Osteoblast (primary cell): ENCODE measurements at regions not wholly inside any gene's neighbourhood (a gene's known extent, or its start where the extent isn't known, plus 50 kb on each side); places are given as distances from the start of the nearest gene placed in this dataset.

Source experiments
- DNase-seq: peaks from one replicate; pipeline ENCODE4 v3.0.0; 2011; ENCODE audit warnings: low spot score, mixed read lengths; ENCODE audit not compliant: insufficient read length; ENCODE audit errors: missing footprints
- H2AFZ ChIP-seq: 2 replicates; pipeline ENCODE4 v1.6.0; 2011; ENCODE audit warnings: mild to moderate bottlenecking, low read length
- H3K27ac ChIP-seq: 2 replicates; pipeline ENCODE4 v1.5.1; 2011; ENCODE audit warnings: mild to moderate bottlenecking, low read depth, low read length, moderate library complexity
- H3K27me3 ChIP-seq: 2 replicates; pipeline ENCODE4 v1.6.0; 2012; ENCODE audit warnings: mild to moderate bottlenecking, control low read depth, inconsistent platforms, low read length, moderate library complexity; ENCODE audit not compliant: insufficient read depth
- H3K36me3 ChIP-seq: 2 replicates; pipeline ENCODE4 v1.5.1; 2011; ENCODE audit warnings: mild to moderate bottlenecking, low read length, control low read depth, moderate library complexity; ENCODE audit not compliant: insufficient read depth
- H3K4me1 ChIP-seq: 2 replicates; pipeline ENCODE4 v1.5.1; 2011; ENCODE audit warnings: mild to moderate bottlenecking, low read length, control low read depth, moderate library complexity; ENCODE audit not compliant: insufficient read depth
- H3K4me2 ChIP-seq: 2 replicates; pipeline ENCODE4 v1.6.0; 2011; ENCODE audit warnings: mild to moderate bottlenecking, low read length; ENCODE audit not compliant: insufficient read depth
- H3K4me3 ChIP-seq: fragments of 200-600 bp; sonication (generic); 3 replicates; pipeline ENCODE4 v1.5.1; 2012; ENCODE audit warnings: mild to moderate bottlenecking, low read length, inconsistent platforms; ENCODE audit not compliant: insufficient read depth
- H3K79me2 ChIP-seq: 2 replicates; pipeline ENCODE4 v1.6.0; 2012; ENCODE audit warnings: mild to moderate bottlenecking, low read length, control low read depth, inconsistent platforms; ENCODE audit not compliant: insufficient read depth
- H3K9me3 ChIP-seq: 2 replicates; pipeline ENCODE4 v1.5.1; 2011; ENCODE audit warnings: low read depth, low read length, control low read depth
- H4K20me1 ChIP-seq: 2 replicates; pipeline ENCODE4 v1.6.0; 2012; ENCODE audit warnings: mild to moderate bottlenecking, low read length, control low read depth; ENCODE audit not compliant: insufficient read depth
- TF ChIP-seq, protein P1 (sequence below): IDR thresholded peaks from 2 replicates; pipeline ENCODE4 v1.5.1; 2011; ENCODE audit warnings: mild to moderate bottlenecking, low read depth, low read length, moderate library complexity; ENCODE audit errors: extremely low read depth

DNA sequence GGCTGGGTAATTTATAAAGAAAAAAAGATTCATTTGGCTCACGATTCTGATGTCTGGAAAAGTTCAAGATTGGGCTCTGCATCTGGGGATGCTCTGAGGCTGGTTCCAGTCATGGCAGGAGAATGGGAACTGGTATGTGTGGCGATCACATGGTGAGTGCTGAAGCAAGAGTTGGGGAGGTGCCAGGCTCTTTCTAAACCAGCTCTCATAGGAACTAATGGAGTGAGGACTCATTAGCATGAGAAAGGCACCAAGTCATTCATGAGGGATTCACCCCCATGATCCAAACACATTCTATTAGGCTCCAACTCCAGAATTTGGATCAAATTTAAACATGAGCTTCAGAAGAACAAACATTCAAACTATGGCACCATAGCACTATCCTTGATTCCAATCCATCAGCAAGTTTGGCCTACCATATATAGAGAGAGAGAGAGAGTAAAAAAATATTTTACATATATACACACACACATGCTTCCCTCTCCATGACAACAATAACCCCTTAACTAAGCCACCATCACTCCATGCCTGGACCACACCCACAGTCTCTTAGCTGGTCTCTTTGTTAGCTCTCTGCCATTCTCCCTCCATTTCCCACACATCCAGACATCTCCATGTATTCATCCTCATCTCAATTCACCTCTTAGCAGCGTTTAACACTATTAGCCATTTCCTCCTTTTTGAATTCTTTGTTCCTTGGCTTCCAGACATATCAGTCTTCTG is 57.9 kb downstream of the NPY start:
- TF ChIP-seq, protein P1, sequence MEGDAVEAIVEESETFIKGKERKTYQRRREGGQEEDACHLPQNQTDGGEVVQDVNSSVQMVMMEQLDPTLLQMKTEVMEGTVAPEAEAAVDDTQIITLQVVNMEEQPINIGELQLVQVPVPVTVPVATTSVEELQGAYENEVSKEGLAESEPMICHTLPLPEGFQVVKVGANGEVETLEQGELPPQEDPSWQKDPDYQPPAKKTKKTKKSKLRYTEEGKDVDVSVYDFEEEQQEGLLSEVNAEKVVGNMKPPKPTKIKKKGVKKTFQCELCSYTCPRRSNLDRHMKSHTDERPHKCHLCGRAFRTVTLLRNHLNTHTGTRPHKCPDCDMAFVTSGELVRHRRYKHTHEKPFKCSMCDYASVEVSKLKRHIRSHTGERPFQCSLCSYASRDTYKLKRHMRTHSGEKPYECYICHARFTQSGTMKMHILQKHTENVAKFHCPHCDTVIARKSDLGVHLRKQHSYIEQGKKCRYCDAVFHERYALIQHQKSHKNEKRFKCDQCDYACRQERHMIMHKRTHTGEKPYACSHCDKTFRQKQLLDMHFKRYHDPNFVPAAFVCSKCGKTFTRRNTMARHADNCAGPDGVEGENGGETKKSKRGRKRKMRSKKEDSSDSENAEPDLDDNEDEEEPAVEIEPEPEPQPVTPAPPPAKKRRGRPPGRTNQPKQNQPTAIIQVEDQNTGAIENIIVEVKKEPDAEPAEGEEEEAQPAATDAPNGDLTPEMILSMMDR: no peak
- Histone ChIP-seq H3K4me3 (no peak overlapping the region), H4K20me1 (no peaks in the 10 kb centered on the region), H3K27me3 (no peaks in the 10 kb centered on the region), H3K36me3 (no peaks in the 10 kb centered on the region), H3K4me1 (no peaks in the 10 kb centered on the region), H3K9me3 (no peaks in the 10 kb centered on the region), H3K79me2 (no peaks in the 10 kb centered on the region), H3K4me2 (no peak overlapping the region), H3K27ac (no peak overlapping the region), H2AFZ (no peak overlapping the region)
- DNase-seq: no peak

GRCh38 chr7:24343614-24344013 is 59.6 kb downstream of the NPY start:
- no peak overlapping the region for H2AFZ ChIP-seq
- H3K27ac ChIP-seq: no peak overlapping the region
- no peak for DNase-seq
- H4K20me1 ChIP-seq: no peaks in the 10 kb centered on the region
- H3K9me3 ChIP-seq: no peaks in the 10 kb centered on the region
- no peaks in the 10 kb centered on the region for H3K79me2 ChIP-seq
- H3K4me1 ChIP-seq: no peaks in the 10 kb centered on the region
- H3K4me2 ChIP-seq: no peak overlapping the region
- TF ChIP-seq, protein P1: no peak
- H3K27me3 ChIP-seq: no peaks in the 10 kb centered on the region
- no peak overlapping the region for H3K4me3 ChIP-seq
- no peaks in the 10 kb centered on the region for H3K36me3 ChIP-seq

DNA sequence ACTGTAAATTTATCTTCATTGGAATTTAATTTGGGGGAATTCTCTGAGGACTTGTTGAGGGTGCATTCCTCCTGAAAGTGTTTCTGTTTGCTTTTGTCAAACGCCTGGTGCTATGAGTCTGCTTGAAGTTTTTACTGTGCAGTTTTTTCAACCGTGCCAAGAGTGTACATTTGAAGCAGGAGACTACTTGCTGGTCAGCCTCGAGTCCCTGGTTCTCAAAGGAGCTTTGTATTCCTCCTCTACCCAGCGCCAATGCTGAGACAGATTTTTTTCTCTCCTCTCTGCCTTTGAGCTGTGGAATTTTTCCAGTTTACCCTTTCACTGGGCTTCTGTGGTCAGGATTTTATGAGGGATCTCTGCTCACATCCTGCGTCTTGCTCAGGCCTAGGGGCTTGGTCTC is 62.1 kb downstream of the NPY start:
- H3K4me1 ChIP-seq: no peaks in the 10 kb centered on the region
- H2AFZ ChIP-seq: no peak overlapping the region
- H3K9me3 ChIP-seq: no peaks in the 10 kb centered on the region
- H3K27ac ChIP-seq: no peak overlapping the region
- H4K20me1 ChIP-seq: no peaks in the 10 kb centered on the region
- no peak overlapping the region for H3K4me2 ChIP-seq
- TF ChIP-seq, protein P1: no peak
- no peaks in the 10 kb centered on the region for H3K27me3 ChIP-seq
- no peaks in the 10 kb centered on the region for H3K36me3 ChIP-seq
- no peaks in the 10 kb centered on the region for H3K79me2 ChIP-seq
- no peak overlapping the region for H3K4me3 ChIP-seq
- no peak for DNase-seq

- H2AFZ ChIP-seq: no peak overlapping the region
- no peaks in the 10 kb centered on the region for H4K20me1 ChIP-seq
- H3K36me3 ChIP-seq: no peaks in the 10 kb centered on the region
- H3K79me2 ChIP-seq: no peaks in the 10 kb centered on the region
- no peaks in the 10 kb centered on the region for H3K9me3 ChIP-seq
- no peaks in the 10 kb centered on the region for H3K27me3 ChIP-seq
- no peak for DNase-seq
- H3K27ac ChIP-seq: no peak overlapping the region
- no peaks in the 10 kb centered on the region for H3K4me1 ChIP-seq
- TF ChIP-seq, protein P1: no peak
- H3K4me3 ChIP-seq: no peak overlapping the region
- no peak overlapping the region for H3K4me2 ChIP-seq
Observed at GRCh38 chr7:24346716-24347115, 62.7 kb downstream of the NPY start.
